Neural progenitor cell (in vitro differentiated cells): ENCODE measurements at regions not wholly inside any gene's neighbourhood (a gene's known extent, or its start where the extent isn't known, plus 50 kb on each side); places are given as distances from the start of the nearest gene placed in this dataset.

ENCODE experiments used
- EZH2 ChIP-seq: fragments of 200-600 bp; sonication (generic); IDR thresholded peaks from 2 replicates; pipeline ENCODE4 v1.6.1; 2017; ENCODE audit warnings: antibody characterized with exemption, mild to moderate bottlenecking, moderate library complexity
- TF ChIP-seq, protein P1 (sequence below): fragments of 200-600 bp; sonication (generic); IDR thresholded peaks from 2 replicates; pipeline ENCODE4 v1.5.1; 2017; ENCODE audit warnings: antibody characterized with exemption, mild to moderate bottlenecking

- TF ChIP-seq, protein P1, sequence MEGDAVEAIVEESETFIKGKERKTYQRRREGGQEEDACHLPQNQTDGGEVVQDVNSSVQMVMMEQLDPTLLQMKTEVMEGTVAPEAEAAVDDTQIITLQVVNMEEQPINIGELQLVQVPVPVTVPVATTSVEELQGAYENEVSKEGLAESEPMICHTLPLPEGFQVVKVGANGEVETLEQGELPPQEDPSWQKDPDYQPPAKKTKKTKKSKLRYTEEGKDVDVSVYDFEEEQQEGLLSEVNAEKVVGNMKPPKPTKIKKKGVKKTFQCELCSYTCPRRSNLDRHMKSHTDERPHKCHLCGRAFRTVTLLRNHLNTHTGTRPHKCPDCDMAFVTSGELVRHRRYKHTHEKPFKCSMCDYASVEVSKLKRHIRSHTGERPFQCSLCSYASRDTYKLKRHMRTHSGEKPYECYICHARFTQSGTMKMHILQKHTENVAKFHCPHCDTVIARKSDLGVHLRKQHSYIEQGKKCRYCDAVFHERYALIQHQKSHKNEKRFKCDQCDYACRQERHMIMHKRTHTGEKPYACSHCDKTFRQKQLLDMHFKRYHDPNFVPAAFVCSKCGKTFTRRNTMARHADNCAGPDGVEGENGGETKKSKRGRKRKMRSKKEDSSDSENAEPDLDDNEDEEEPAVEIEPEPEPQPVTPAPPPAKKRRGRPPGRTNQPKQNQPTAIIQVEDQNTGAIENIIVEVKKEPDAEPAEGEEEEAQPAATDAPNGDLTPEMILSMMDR: no peak
- TF ChIP-seq EZH2: no peak
Measured at GRCh38 chr4:181151856-181152255, 1091.3 kb upstream of the TENM3 start.
